ENCODE measurements at regions not wholly inside any gene's neighbourhood (a gene's known extent, or its start where the extent isn't known, plus 50 kb on each side); places are given as distances from the start of the nearest gene placed in this dataset.

DNA sequence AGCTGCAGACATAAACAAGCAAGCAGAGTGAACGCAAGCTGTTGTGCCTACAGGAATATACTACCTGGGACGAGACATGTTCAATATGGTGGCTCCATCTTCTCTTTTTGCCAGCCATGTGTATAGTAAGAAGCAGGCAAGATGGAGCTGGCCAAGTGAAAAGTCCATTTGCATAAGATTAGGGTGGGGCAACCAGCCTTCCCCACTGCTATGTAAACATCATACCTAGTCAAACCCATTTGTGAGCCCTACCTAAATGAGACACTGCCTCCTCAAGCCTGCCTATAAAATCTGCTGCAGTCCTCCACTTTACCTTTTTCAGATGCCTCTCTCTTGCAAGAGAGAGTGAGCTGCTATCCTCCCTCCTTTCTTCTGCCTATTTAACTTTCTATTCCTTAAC lies 370.1 kb upstream of the PMFBP1 start:
- CTCF ChIA-PET = no interaction called here
- DNase-seq (ENCODE audit: low read depth, low spot score) (no peak), ATAC-seq (no peak)
- H3K4me3 ChIP-seq (replicated peaks in 1 of 2; ENCODE audit: low read depth in 1 of 2, low read length in 2 of 2) = no peak overlapping the region
- no peak for TF ChIP-seq FOSL1 (IDR thresholded peaks at IDR 0.05; ENCODE audit: low read depth)
- no peak for TF ChIP-seq ELF1 (IDR thresholded peaks at IDR 0.05; ENCODE audit: borderline replicate concordance, low read depth)
- TF ChIP-seq, protein P1, sequence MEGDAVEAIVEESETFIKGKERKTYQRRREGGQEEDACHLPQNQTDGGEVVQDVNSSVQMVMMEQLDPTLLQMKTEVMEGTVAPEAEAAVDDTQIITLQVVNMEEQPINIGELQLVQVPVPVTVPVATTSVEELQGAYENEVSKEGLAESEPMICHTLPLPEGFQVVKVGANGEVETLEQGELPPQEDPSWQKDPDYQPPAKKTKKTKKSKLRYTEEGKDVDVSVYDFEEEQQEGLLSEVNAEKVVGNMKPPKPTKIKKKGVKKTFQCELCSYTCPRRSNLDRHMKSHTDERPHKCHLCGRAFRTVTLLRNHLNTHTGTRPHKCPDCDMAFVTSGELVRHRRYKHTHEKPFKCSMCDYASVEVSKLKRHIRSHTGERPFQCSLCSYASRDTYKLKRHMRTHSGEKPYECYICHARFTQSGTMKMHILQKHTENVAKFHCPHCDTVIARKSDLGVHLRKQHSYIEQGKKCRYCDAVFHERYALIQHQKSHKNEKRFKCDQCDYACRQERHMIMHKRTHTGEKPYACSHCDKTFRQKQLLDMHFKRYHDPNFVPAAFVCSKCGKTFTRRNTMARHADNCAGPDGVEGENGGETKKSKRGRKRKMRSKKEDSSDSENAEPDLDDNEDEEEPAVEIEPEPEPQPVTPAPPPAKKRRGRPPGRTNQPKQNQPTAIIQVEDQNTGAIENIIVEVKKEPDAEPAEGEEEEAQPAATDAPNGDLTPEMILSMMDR (IDR thresholded peaks at IDR 0.05 in 2 of 3, conservative IDR thresholded peaks at IDR 0.05 in 1 of 3; ENCODE audit: borderline replicate concordance in 1 of 3, insufficient read depth in 1 of 3, low read depth in 2 of 3, low read length in 2 of 3) = no peak
- TF ChIP-seq CEBPB (IDR thresholded peaks at IDR 0.05; ENCODE audit: low read depth) = no peak
- no peak for TF ChIP-seq SP1 (IDR thresholded peaks at IDR 0.05; ENCODE audit: low read depth)
- TF ChIP-seq POLR2AphosphoS5 (IDR thresholded peaks at IDR 0.05; ENCODE audit: low read depth, low read length) = no peak
- no peak for TF ChIP-seq SRF (IDR thresholded peaks at IDR 0.05; ENCODE audit: low read depth)
- no peak for TF ChIP-seq EZH2phosphoT487 (IDR thresholded peaks at IDR 0.05; ENCODE audit: borderline replicate concordance)
- no peak for TF ChIP-seq ZNF274 (IDR thresholded peaks at IDR 0.05; ENCODE audit: low read depth, low read length)
- TF ChIP-seq CBX3 (IDR thresholded peaks at IDR 0.05; ENCODE audit: low read depth) = no peak
- H3K36me3 ChIP-seq (ENCODE audit: control insufficient read depth in 1 of 2, insufficient read depth in 2 of 2, low read length in 2 of 2) = no peaks in the 10 kb centered on the region
- no peaks in the 10 kb centered on the region for H3K9me2 ChIP-seq (ENCODE audit: insufficient read depth)
- intact Hi-C loops (cut with micrococcal nuclease) = no loop called here
- no peak overlapping the region for H3K9ac ChIP-seq (ENCODE audit: low read length)
- no peak overlapping the region for H3K27ac ChIP-seq (ENCODE audit: low read depth, low read length)
- peaks cover 5 to 12% of the 10 kb centered on the region in 2 experiments; a peak in 2 of 4 replicates for H3K4me1 ChIP-seq (ENCODE audit: control insufficient read depth in 1 of 2, insufficient read depth in 2 of 2, low read length in 2 of 2)
- POLR2A ChIA-PET = no interaction called here
- no peaks in the 10 kb centered on the region for H4K20me1 ChIP-seq (ENCODE audit: insufficient read depth)
- no peaks in the 10 kb centered on the region for H3K27me3 ChIP-seq (ENCODE audit: insufficient read depth, low read length)
- H3K9me3 ChIP-seq (ENCODE audit: control insufficient read depth in 1 of 2, insufficient read depth in 1 of 2, low read depth in 1 of 2, low read length in 2 of 2) = no peaks in the 10 kb centered on the region
- H3K79me2 ChIP-seq (ENCODE audit: insufficient read depth, low read length) = no peaks in the 10 kb centered on the region
- RAD21 ChIA-PET (ENCODE audit: low non-redundant PET in 1 of 2, low total read pairs in 2 of 2, uncharacterized antibody in 2 of 2, unreplicated experiment in 2 of 2) = no interaction called here
- no TSS peak for BruUV-seq (replicated peaks)
- H2AFZ ChIP-seq (ENCODE audit: low read depth, low read length, poor library complexity, severe bottlenecking) = no peak overlapping the region
- no peak overlapping the region for H3K4me2 ChIP-seq (ENCODE audit: low read length)

All from HCT116 (cell line).